Mucosa of descending colon (tissue), 3 donors: ENCODE measurements at regions not wholly inside any gene's neighbourhood (a gene's known extent, or its start where the extent isn't known, plus 50 kb on each side); places are given as distances from the start of the nearest gene placed in this dataset.

ENCODE experiments used
- ATAC-seq: fragments of 200-7000 bp; cut with Tn5 transposase; one replicate; pipeline ENCODE4 v1.9.1; 2020; ENCODE audit warnings: mild to moderate bottlenecking, moderate library complexity
- DNase-seq, 3 donors: peaks; one replicate each; pipeline ENCODE4 v3.0.0-alpha.2; 2020
- H3K36me3 ChIP-seq: fragments of 200-600 bp; one replicate; pipeline ENCODE4 v1.8.0; 2021; ENCODE audit warnings: low read depth, mild to moderate bottlenecking
- H3K4me1 ChIP-seq: fragments of 200-600 bp; one replicate; pipeline ENCODE4 v1.8.0; 2021; ENCODE audit warnings: low read depth, mild to moderate bottlenecking
- H3K4me3 ChIP-seq: fragments of 200-600 bp; one replicate; pipeline ENCODE4 v1.8.0; 2021; ENCODE audit warnings: mild to moderate bottlenecking
- H3K9me3 ChIP-seq: fragments of 200-600 bp; one replicate; pipeline ENCODE4 v1.8.0; 2021; ENCODE audit warnings: mild to moderate bottlenecking
- CTCF ChIP-seq: fragments of 200-600 bp; IDR thresholded peaks from one replicate; pipeline ENCODE4 v1.8.0; 2022; ENCODE audit warnings: antibody characterized with exemption, mild to moderate bottlenecking
- intact Hi-C, 2 donors: fragments of 100-400 bp; cut with DNase I in 1 of 2; cut with micrococcal nuclease in 1 of 2; formaldehyde crosslinking; loops; one replicate each; pipeline versions ENCODE4 v1.11.0 to v1.11.1; 2022; cut with DNase I, micrococcal nuclease
- donor health status: DM: no; HTN: no; CAD: no; lungs with moderate emphysema.
- donor health status: DM: no; HTN: no; CAD: no.
- donor health status: DM: no; HTN: yes; CAD: no.

- no peak for ATAC-seq
- no peaks in the 10 kb centered on the region for H3K9me3 ChIP-seq
- H3K4me3 ChIP-seq = no peak overlapping the region
- no peaks in the 10 kb centered on the region for H3K36me3 ChIP-seq
- intact Hi-C loops = no loop called here
- no peak for DNase-seq
- TF ChIP-seq CTCF = no peak
- no peaks in the 10 kb centered on the region for H3K4me1 ChIP-seq
These were observed 198.1 kb upstream of the SH3BP4 start for GRCh38 chr2:234753701-234754100.

- no peaks in the 10 kb centered on the region for H3K36me3 ChIP-seq
- H3K9me3 ChIP-seq = no peaks in the 10 kb centered on the region
- H3K4me1 ChIP-seq = no peaks in the 10 kb centered on the region
- no peak for TF ChIP-seq CTCF
- H3K4me3 ChIP-seq = no peak overlapping the region
- intact Hi-C loops = no loop called here
- ATAC-seq (no peak), DNase-seq (no peak)
These were observed 198.9 kb upstream of the SH3BP4 start for GRCh38 chr2:234752966-234753365.

- no peaks in the 10 kb centered on the region for H3K36me3 ChIP-seq
- intact Hi-C loops = no loop called here
- TF ChIP-seq CTCF = no peak
These were observed 200.4 kb upstream of the SH3BP4 start for GRCh38 chr2:234751275-234751973.

GRCh38 chr2:234747833-234748559 lies 203.8 kb upstream of the SH3BP4 start:
- ATAC-seq (no peak), DNase-seq (no peak)
- H3K4me1 ChIP-seq = no peaks in the 10 kb centered on the region
- H3K9me3 ChIP-seq = no peaks in the 10 kb centered on the region
- no peaks in the 10 kb centered on the region for H3K36me3 ChIP-seq
- no peak for TF ChIP-seq CTCF
- intact Hi-C loops = no loop called here
- H3K4me3 ChIP-seq = no peak overlapping the region

More at GRCh38 chr2:234751275-234751973, 200.4 kb upstream of the SH3BP4 start:
- no peak for ATAC-seq
- no peak overlapping the region for H3K4me3 ChIP-seq
- H3K4me1 ChIP-seq = no peaks in the 10 kb centered on the region
- no peak for DNase-seq
- H3K9me3 ChIP-seq = no peaks in the 10 kb centered on the region

GRCh38 chr2:234747032-234747431 lies 204.8 kb upstream of the SH3BP4 start:
- ATAC-seq (no peak), DNase-seq (no peak)
- no peaks in the 10 kb centered on the region for H3K4me1 ChIP-seq

More at GRCh38 chr2:234747032-234747431, 204.8 kb upstream of the SH3BP4 start:
- Histone ChIP-seq H3K36me3 (no peaks in the 10 kb centered on the region), H3K9me3 (no peaks in the 10 kb centered on the region), H3K4me3 (no peak overlapping the region)
- TF ChIP-seq CTCF = no peak
- intact Hi-C loops = no loop called here
